T-helper 1 cell (primary cell): ENCODE measurements at regions not wholly inside any gene's neighbourhood (a gene's known extent, or its start where the extent isn't known, plus 50 kb on each side); places are given as distances from the start of the nearest gene placed in this dataset.

ENCODE experiments used
- DNase-seq, 5 donors: peaks; one replicate each; pipeline ENCODE4 v3.0.0-alpha.2; 2012 to 2020

GRCh38 chr1:112783059-112783458, 67.9 kb upstream of the PPM1J start:
- DNase-seq = no peak

GRCh38 chr1:112779665-112780526, 64.8 kb upstream of the PPM1J start:
- no peak for DNase-seq

- no peak for DNase-seq
These were observed 63.0 kb upstream of the PPM1J start for GRCh38 chr1:112778137-112778536.

DNA sequence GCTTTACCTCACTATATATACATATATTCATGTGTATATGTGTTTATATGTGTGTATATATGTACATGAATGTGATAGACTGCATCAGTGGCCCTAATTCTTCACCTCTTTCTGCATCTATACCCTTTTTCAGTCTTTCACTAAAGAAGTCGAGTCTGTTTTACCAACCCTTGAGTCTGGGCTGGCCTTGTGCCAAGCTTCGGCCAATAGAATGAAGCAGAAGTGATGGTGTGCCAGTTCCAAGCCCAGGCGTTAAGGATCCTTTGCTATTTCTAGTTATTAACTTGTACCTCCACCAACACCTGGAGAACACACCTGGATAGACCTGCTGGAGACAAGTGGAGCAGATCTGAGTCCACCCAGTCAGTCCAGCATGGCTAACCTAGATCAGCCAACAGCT, 61.6 kb upstream of the PPM1J start:
- no peak for DNase-seq

GRCh38 chr1:112772781-112773180, 57.6 kb upstream of the PPM1J start:
- DNase-seq = no peak

DNA sequence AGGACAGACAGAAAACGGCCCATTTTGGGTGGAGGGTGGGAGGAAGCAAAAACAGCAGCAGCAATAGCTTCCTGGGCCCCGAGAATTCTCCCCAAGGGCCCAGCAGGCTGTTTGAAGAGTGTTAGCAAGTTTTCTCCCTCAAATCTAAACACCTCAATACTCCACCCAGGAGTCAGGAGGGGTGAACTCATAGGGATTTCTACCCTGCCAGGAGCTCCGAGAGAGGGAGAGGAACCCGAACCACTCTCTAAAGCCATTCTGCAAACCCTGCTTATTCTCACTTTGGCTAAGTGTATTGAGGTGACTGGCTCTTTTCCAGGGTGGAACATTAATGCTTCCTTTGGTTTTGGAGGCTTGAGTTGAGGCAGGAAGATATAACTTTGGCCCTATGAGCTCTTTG, 55.6 kb upstream of the PPM1J start:
- DNase-seq = no peak

GRCh38 chr1:112769611-112770010, 54.5 kb upstream of the PPM1J start:
- no peak for DNase-seq

DNA sequence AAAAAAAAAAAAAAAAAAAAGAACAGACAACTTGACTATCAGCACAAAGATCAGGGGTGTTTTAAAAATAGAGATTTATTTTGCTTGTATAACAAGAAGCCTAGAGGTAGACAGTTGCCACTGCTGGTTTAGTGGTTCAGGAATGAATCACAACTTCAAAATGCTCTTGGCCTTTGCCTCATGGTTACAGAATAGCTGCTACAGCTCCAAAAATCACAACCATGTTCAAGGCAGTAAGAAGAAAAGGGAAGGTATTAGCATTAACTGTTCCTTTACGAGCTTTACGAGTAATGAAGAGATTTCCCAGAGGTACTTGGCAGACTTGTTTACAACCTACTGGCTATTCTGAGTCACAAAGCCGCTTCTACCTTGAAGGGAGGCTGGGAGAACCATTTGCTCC, 52.5 kb upstream of the PPM1J start:
- no peak for DNase-seq
